HCT116 (cell line): ENCODE measurements at regions not wholly inside any gene's neighbourhood (a gene's known extent, or its start where the extent isn't known, plus 50 kb on each side); places are given as distances from the start of the nearest gene placed in this dataset.

ENCODE experiments used
- ATAC-seq: fragments of 200-7000 bp; cut with Tn5 transposase; 2 replicates; pipeline ENCODE4 v1.9.1; 2020; ENCODE audit warnings: mild to moderate bottlenecking, moderate library complexity
- BruUV-seq: library from RNA; stranded (reverse); fragments of 400-500 nt; replicated peaks from 2 replicates; lab custom pipeline; 2021; lab: Mats Ljungman, UMichigan
- CTCF ChIA-PET: fragments of 300-600 bp; sonication (Branson Sonifier 250); formaldehyde crosslinking; loops from one replicate; lab custom pipeline; 2021; ENCODE audit warnings: antibody characterized with exemption; lab: Charles Lee
- POLR2A ChIA-PET: fragments of 300-600, 350-600 bp; sonication (Branson Sonifier 250); formaldehyde crosslinking; loops from one replicate; lab custom pipeline; 2021; ENCODE audit warnings: antibody characterized with exemption; lab: Charles Lee
- RAD21 ChIA-PET, 2 experiments: fragments of 300-600 bp; sonication (Branson Sonifier 250); formaldehyde crosslinking; loops; one replicate each; lab custom pipeline; 2023; ENCODE audit warnings: low total read pairs in 2 of 2; ENCODE audit not compliant: uncharacterized antibody in 2 of 2, unreplicated experiment in 2 of 2, low non-redundant PET in 1 of 2; lab: Charles Lee
- DNase-seq: peaks from one replicate; pipeline ENCODE4 v3.0.0-alpha.2; 2010; ENCODE audit warnings: low read depth, low spot score
- H2AFZ ChIP-seq: fragments of 200-600 bp; shearing (Covaris generic), sonication (generic); 2 replicates; pipeline ENCODE4 v1.6.1; 2017; ENCODE audit warnings: low read depth, mixed run types, mixed read lengths, antibody characterized with exemption, low read length; ENCODE audit not compliant: poor library complexity, severe bottlenecking
- H3K27ac ChIP-seq: 2 replicates; pipeline ENCODE4 v1.5.1; 2012; ENCODE audit warnings: low read depth, low read length
- H3K27me3 ChIP-seq: fragments of 200-600 bp; sonication (generic); 2 replicates; pipeline ENCODE4 v1.6.1; 2016; ENCODE audit warnings: mixed run types, low read length, mixed read lengths; ENCODE audit not compliant: insufficient read depth
- H3K36me3 ChIP-seq, 2 experiments: fragments of 200-500 bp in 1 of 2; fragments of 200-600 bp in 1 of 2; sonication (Bioruptor generic) in 1 of 2; sonication (generic) in 1 of 2; 2 replicates each; pipeline versions ENCODE4 v1.5.1 to v1.6.1; 2014 to 2016; ENCODE audit warnings: low read length in 2 of 2, inconsistent platforms in 1 of 2, mixed read lengths in 1 of 2, mixed run types in 1 of 2; ENCODE audit not compliant: insufficient read depth in 2 of 2, control insufficient read depth in 1 of 2
- H3K4me1 ChIP-seq, 2 experiments: fragments of 200-600 bp in 1 of 2; sonication (generic) in 1 of 2; 2 replicates each; pipeline versions ENCODE4 v1.5.1 to v1.6.1; 2012 to 2017; ENCODE audit warnings: low read length in 2 of 2, inconsistent platforms in 1 of 2, mild to moderate bottlenecking in 1 of 2, mixed read lengths in 1 of 2, mixed run types in 1 of 2, moderate library complexity in 1 of 2; ENCODE audit not compliant: insufficient read depth in 2 of 2, control insufficient read depth in 1 of 2
- H3K4me2 ChIP-seq: fragments of 200-600 bp; sonication (generic); 2 replicates; pipeline ENCODE4 v1.6.1; 2017; ENCODE audit warnings: mixed run types, low read length, mixed read lengths
- H3K4me3 ChIP-seq, 2 experiments: fragments of 200-600 bp in 1 of 2; sonication (generic) in 1 of 2; replicated peaks in 1 of 2; 2 replicates each; pipeline ENCODE4 v1.5.1; 2011 to 2016; ENCODE audit warnings: low read length in 2 of 2, control low read depth in 1 of 2, low read depth in 1 of 2, mild to moderate bottlenecking in 1 of 2, mixed read lengths in 1 of 2, mixed run types in 1 of 2
- H3K79me2 ChIP-seq: fragments of 200-600 bp; sonication (generic); 2 replicates; pipeline ENCODE4 v1.6.1; 2017; ENCODE audit warnings: mild to moderate bottlenecking, mixed run types, low read length, moderate library complexity, mixed read lengths; ENCODE audit not compliant: insufficient read depth
- H3K9ac ChIP-seq: fragments of 200-600 bp; sonication (generic); 2 replicates; pipeline ENCODE4 v1.6.1; 2016; ENCODE audit warnings: low read length, mixed read lengths
- H3K9me2 ChIP-seq: fragments of 200-600 bp; sonication (generic), shearing (Covaris generic); 2 replicates; pipeline ENCODE4 v1.6.1; 2017; ENCODE audit warnings: mixed run types, mild to moderate bottlenecking, moderate library complexity; ENCODE audit not compliant: insufficient read depth
- H3K9me3 ChIP-seq, 2 experiments: fragments of 200-500 bp in 1 of 2; fragments of 200-600 bp in 1 of 2; sonication (Bioruptor generic) in 1 of 2; sonication (generic) in 1 of 2; 2 replicates each; pipeline ENCODE4 v1.6.1; 2014 to 2017; ENCODE audit warnings: low read length in 2 of 2, mixed read lengths in 2 of 2, inconsistent platforms in 1 of 2, low read depth in 1 of 2, mild to moderate bottlenecking in 1 of 2, mixed run types in 1 of 2, moderate library complexity in 1 of 2; ENCODE audit not compliant: control insufficient read depth in 1 of 2, insufficient read depth in 1 of 2
- H4K20me1 ChIP-seq: fragments of 200-600 bp; sonication (generic), shearing (Covaris generic); 2 replicates; pipeline ENCODE4 v1.6.1; 2017; ENCODE audit warnings: mixed run types, mild to moderate bottlenecking, moderate library complexity; ENCODE audit not compliant: insufficient read depth
- CBX3 ChIP-seq: IDR thresholded peaks from 2 replicates; pipeline ENCODE4 v1.6.1; 2012; ENCODE audit warnings: low read depth
- CTCF ChIP-seq, 3 experiments: fragments of 200-600 bp in 1 of 3; sonication (generic) in 1 of 3; IDR thresholded peaks in 2 of 3; conservative IDR thresholded peaks in 1 of 3; 2 replicates each; pipeline ENCODE4 v1.5.1; 2012 to 2017; ENCODE audit warnings: low read depth in 2 of 3, low read length in 2 of 3, antibody characterized with exemption in 1 of 3, borderline replicate concordance in 1 of 3, control low read depth in 1 of 3, mild to moderate bottlenecking in 1 of 3, mixed read lengths in 1 of 3, mixed run types in 1 of 3, moderate library complexity in 1 of 3; ENCODE audit not compliant: insufficient read depth in 1 of 3
- POLR2A ChIP-seq: IDR thresholded peaks from 2 replicates; pipeline ENCODE4 v1.7.0; 2011; ENCODE audit warnings: borderline replicate concordance; ENCODE audit not compliant: insufficient read depth, insufficient read length; ENCODE audit errors: extremely low read depth
- POLR2AphosphoS5 ChIP-seq: IDR thresholded peaks from 2 replicates; pipeline ENCODE4 v1.6.1; 2011; ENCODE audit warnings: mild to moderate bottlenecking, low read depth, low read length, moderate library complexity
- RAD21 ChIP-seq: IDR thresholded peaks from 2 replicates; pipeline ENCODE4 v1.6.1; 2012; ENCODE audit warnings: low read depth, mild to moderate bottlenecking
- TCF7L2 ChIP-seq: IDR thresholded peaks from 2 replicates; pipeline ENCODE4 v1.7.0; 2011; ENCODE audit warnings: borderline replicate concordance, inconsistent platforms; ENCODE audit not compliant: insufficient read depth, insufficient read length; ENCODE audit errors: extremely low read depth
- YY1 ChIP-seq: IDR thresholded peaks from 2 replicates; pipeline ENCODE4 v1.6.1; 2011; ENCODE audit warnings: low read length, low read depth, moderate library complexity, mild to moderate bottlenecking; ENCODE audit not compliant: insufficient replicate concordance; ENCODE audit errors: extremely low read depth
- ZBTB33 ChIP-seq: IDR thresholded peaks from 2 replicates; pipeline ENCODE4 v1.6.1; 2011; ENCODE audit warnings: mild to moderate bottlenecking, low read length, moderate library complexity; ENCODE audit not compliant: insufficient replicate concordance; ENCODE audit errors: extremely low read depth
- intact Hi-C: fragments of 100-400 bp; cut with micrococcal nuclease; formaldehyde crosslinking; loops from 2 replicates; pipeline ENCODE4 v1.10.0; 2022

- Histone ChIP-seq H3K27me3 (no peaks in the 10 kb centered on the region), H3K4me2 (no peak overlapping the region), H3K9me2 (no peaks in the 10 kb centered on the region), H3K79me2 (no peaks in the 10 kb centered on the region), H4K20me1 (no peaks in the 10 kb centered on the region), H3K4me3 (no peak overlapping the region), H3K9me3 (no peaks in the 10 kb centered on the region), H2AFZ (no peak overlapping the region), H3K9ac (no peak overlapping the region)
- ChIA-PET RAD21 (no interaction called here), CTCF (no interaction called here)
- DNase-seq = no peak
- BruUV-seq = no TSS peak
- intact Hi-C loops = no loop called here
- TF ChIP-seq RAD21 (no peak), POLR2AphosphoS5 (no peak), YY1 (no peak), CTCF (IDR thresholded peaks at IDR 0.05 in 2 of 3, conservative IDR thresholded peaks at IDR 0.05 in 1 of 3; ENCODE audit: borderline replicate concordance in 1 of 3, insufficient read depth in 1 of 3, low read depth in 2 of 3, low read length in 2 of 3) (no peak), POLR2A (no peak)
- TF ChIP-seq, all 23 proteins: peak for 0
- Histone ChIP-seq H3K36me3 (no peaks in the 10 kb centered on the region), H3K27ac (no peak overlapping the region), H3K4me1 (no peaks in the 10 kb centered on the region)
- no peak for ATAC-seq
- POLR2A ChIA-PET = no interaction called here
These were observed 204.5 kb upstream of the PRDM1 start for GRCh38 chr6:105881608-105882007.

GRCh38 chr6:105880030-105880492, 206.1 kb upstream of the PRDM1 start:
- Histone ChIP-seq H3K9me3 (no peaks in the 10 kb centered on the region), H3K9me2 (no peaks in the 10 kb centered on the region), H3K4me1 (no peaks in the 10 kb centered on the region), H3K27me3 (no peaks in the 10 kb centered on the region), H3K4me2 (no peak overlapping the region), H3K36me3 (no peaks in the 10 kb centered on the region), H2AFZ (no peak overlapping the region), H3K4me3 (no peak overlapping the region), H3K9ac (no peak overlapping the region), H3K27ac (no peak overlapping the region), H4K20me1 (no peaks in the 10 kb centered on the region), H3K79me2 (no peaks in the 10 kb centered on the region)
- no peak for ATAC-seq
- no peak for TF ChIP-seq CBX3
- TF ChIP-seq ZBTB33 = no peak
- TF ChIP-seq TCF7L2 = no peak
- BruUV-seq = no TSS peak
- intact Hi-C loops = no loop called here
- RAD21 ChIA-PET = no interaction called here
- POLR2A ChIA-PET = no interaction called here
- CTCF ChIA-PET = no interaction called here
- no peak for DNase-seq
